ENCODE measurements at regions not wholly inside any gene's neighbourhood (a gene's known extent, or its start where the extent isn't known, plus 50 kb on each side); places are given as distances from the start of the nearest gene placed in this dataset.

DNA sequence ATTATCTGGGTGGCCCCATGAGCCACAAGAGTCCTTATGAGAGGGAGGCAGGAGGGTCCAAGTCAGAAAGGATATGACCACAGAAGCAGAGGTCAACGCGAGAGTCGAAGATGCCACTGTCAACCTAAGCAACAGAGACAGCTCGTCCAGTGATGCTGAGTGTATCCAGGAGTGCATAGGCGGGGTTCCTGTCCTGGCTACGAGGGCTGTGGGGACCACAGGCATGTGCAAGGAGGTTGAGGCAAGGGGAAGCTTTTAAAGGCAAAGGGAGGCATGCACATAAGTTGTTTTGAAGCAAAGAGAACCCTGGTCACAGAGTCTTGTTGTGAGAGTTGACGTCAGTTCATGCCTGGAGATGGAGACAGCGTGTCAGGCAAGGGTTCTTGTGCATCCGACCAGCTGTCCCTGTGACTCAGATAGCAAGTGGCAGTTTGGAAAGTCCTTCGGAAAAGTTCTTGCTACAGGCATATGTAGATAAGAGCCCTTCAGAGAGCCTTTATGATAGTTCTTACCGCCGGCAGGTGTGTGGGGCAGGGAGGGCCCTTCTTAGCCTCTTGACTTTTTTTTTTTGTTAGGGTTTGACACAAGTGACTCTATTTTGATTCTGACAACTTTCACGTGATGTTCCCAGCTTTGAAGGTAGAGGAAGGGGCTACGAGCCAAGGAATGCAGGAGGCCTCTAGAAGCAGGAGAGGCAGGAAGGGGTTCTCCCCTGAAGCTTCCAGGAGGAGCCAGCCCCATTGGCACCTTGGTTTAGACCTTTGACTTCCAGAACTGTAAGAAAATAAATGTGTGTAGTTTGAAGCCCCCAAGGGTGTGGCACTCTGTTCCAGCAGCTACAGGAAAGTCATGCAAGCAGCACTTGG lies 66.0 kb upstream of the FCN1 start:
- TF ChIP-seq CTCF (IDR thresholded peaks at IDR 0.05; ENCODE audit: low read depth, low read length, missing control alignments), result no peak
- in situ Hi-C loops (cut with HindIII; ENCODE audit: low pct_ligation_motif_present, low sequenced_read_pairs), result no loop called here
- DNase-seq, result no peak
- Histone ChIP-seq H3K4me3 (ENCODE audit: low read depth, low read length) (no peak overlapping the region), H3K27me3 (replicated peaks) (no peaks in the 10 kb centered on the region), H3K36me3 (replicated peaks) (no peaks in the 10 kb centered on the region), H3K27ac (no peak overlapping the region)

DNA sequence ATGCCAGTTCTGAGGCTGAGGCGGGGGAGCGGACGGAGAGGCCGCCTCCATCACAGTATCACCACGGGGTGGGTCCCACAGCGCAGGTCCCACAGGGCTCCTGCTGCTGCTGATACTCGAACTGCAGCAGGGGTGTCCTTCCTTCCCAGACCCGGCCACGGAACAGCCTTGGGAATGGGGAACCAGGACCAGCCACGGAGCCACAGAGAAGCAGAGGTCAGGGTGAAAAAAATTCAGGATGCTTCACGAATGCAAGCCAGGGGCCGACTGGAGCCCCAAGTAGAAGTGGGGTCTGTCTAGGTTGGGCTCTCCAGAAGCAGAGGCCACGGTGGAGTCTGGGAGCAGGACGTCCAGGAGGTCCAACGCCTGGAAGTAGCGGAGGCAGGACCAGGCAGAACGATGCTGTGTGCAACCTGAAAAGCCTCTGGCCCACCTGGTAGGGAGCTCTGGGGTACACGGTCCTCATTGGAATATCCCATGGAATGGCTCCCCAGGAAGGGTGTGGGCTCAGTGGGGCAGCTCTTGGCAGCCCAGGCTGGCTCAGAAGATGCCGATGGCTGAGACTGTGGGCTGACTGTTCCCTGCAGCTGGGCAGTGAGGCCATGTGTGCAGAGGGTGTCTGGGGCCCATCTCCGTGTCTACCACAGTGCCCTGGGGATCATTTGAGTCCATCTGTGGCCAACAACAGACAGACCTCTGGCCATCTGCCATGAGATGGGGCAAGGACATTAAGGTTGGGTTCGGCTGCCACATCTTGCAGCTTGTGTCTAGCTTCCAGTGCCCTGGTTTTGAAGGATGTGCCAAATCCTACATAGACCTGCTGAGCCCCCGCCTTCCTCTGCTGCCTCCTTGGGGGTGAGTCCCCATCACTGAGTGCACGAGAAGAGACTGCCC lies 66.9 kb upstream of the FCN1 start:
- no peak for DNase-seq
- TF ChIP-seq CTCF (IDR thresholded peaks at IDR 0.05; ENCODE audit: low read depth, low read length, missing control alignments), result no peak
- in situ Hi-C loops (cut with HindIII; ENCODE audit: low pct_ligation_motif_present, low sequenced_read_pairs), result no loop called here
- no peaks in the 10 kb centered on the region for H3K36me3 ChIP-seq (replicated peaks)
- H3K27me3 ChIP-seq (replicated peaks), result no peaks in the 10 kb centered on the region
- H3K4me3 ChIP-seq (ENCODE audit: low read depth, low read length), result no peak overlapping the region
- no peak overlapping the region for H3K27ac ChIP-seq

DNA sequence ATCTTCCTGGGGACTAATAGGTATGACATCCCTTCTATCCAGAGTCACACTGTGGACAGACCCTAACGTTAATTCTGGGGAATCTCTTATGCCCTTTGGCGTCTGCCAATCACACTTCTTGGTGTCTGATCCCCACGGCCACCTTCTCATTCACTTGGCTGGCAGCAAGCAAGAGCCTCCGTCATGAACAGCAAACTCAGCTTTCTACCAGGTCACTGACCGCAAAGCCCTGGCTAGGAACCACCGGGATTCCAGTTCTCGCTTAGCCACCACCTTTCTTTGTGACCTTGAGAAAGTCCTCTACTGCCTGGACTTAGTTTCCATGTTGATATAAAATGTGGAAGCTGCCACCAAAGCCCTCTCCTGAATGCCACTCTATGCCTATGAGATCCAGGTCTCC lies 67.7 kb upstream of the FCN1 start:
- no peak for DNase-seq
- no peak for TF ChIP-seq CTCF (IDR thresholded peaks at IDR 0.05; ENCODE audit: low read depth, low read length, missing control alignments)
- in situ Hi-C loops (cut with HindIII; ENCODE audit: low pct_ligation_motif_present, low sequenced_read_pairs), result no loop called here

GRCh38 chr9:134986957-134987356 lies 69.2 kb upstream of the FCN1 start:
- DNase-seq, result no peak
- Histone ChIP-seq H3K4me3 (ENCODE audit: low read depth, low read length) (no peak overlapping the region), H3K27ac (no peak overlapping the region), H3K27me3 (replicated peaks) (no peaks in the 10 kb centered on the region), H3K36me3 (replicated peaks) (no peaks in the 10 kb centered on the region)
- in situ Hi-C loops (cut with HindIII; ENCODE audit: low pct_ligation_motif_present, low sequenced_read_pairs), result no loop called here
- no peak for TF ChIP-seq CTCF (IDR thresholded peaks at IDR 0.05; ENCODE audit: low read depth, low read length, missing control alignments)

More for the DNA sequence above, 67.7 kb upstream of the FCN1 start:
- no peak overlapping the region for H3K4me3 ChIP-seq (ENCODE audit: low read depth, low read length)
- H3K27me3 ChIP-seq (replicated peaks), result no peaks in the 10 kb centered on the region
- H3K27ac ChIP-seq, result no peak overlapping the region
- no peaks in the 10 kb centered on the region for H3K36me3 ChIP-seq (replicated peaks)

- no peak overlapping the region for H3K27ac ChIP-seq
- DNase-seq, result no peak
- no peaks in the 10 kb centered on the region for H3K27me3 ChIP-seq (replicated peaks)
- H3K36me3 ChIP-seq (replicated peaks), result no peaks in the 10 kb centered on the region
- in situ Hi-C loops (cut with HindIII; ENCODE audit: low pct_ligation_motif_present, low sequenced_read_pairs), result no loop called here
- no peak overlapping the region for H3K4me3 ChIP-seq (ENCODE audit: low read depth, low read length)
- TF ChIP-seq CTCF (IDR thresholded peaks at IDR 0.05; ENCODE audit: low read depth, low read length, missing control alignments), result no peak
Observed at GRCh38 chr9:134987376-134987775, 69.7 kb upstream of the FCN1 start.
